GM19372 (cell line): ENCODE measurements at regions not wholly inside any gene's neighbourhood (a gene's known extent, or its start where the extent isn't known, plus 50 kb on each side); places are given as distances from the start of the nearest gene placed in this dataset.
"Not testable (repeated sequence)": the region's sequence is repeated elsewhere in the genome, so short reads cannot be mapped to it uniquely, and the experiment has no call there.

ENCODE experiments used
- ATAC-seq: cut with Tn5 transposase; IDR thresholded peaks from one replicate; pipeline ENCODE4 v1.9.1; 2021; ENCODE audit warnings: mild to moderate bottlenecking, low read depth, moderate library complexity; ENCODE audit not compliant: unreplicated experiment

GRCh38 chr1:96510911-96511310 is 210.7 kb upstream of the PTBP2 start:
- ATAC-seq: no peak

DNA sequence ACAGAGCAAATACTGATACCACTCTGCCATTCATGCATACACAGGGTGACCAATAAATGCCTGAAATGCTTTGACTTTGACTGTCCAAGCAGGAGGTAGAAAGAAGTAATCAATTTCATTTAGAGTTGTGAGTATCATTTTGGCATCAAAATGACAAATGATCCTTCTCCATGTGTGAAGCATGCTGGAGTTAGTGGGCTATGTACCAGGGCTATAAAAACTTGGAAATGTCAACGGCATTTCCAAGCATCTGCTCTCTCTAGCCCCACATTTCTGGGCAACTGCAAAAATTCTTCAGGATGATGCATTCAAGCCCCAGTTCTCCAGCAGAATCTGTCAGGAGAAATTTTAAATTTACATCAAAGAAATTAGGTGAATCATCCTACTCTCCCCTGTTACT is 208.4 kb upstream of the PTBP2 start:
- no peak for ATAC-seq

DNA sequence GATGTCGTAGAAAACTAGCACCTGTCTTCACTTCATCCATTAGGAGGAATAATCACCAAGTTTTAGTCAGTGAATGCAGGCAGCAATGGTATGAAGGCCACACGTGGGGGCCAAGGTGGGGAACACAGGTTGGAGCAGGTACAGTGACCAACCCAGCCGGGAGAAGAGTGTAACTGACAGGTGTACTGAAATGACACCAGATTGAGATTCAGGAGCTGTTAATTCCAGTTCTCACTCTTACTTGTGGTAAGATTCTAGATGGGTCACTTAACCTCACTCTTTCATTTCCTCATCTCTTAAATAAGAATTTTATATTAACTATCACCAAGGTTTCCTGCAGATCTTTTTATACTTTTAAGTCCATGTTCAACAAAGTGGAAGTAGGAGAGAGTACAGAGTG is 206.2 kb upstream of the PTBP2 start:
- ATAC-seq: peak; percentile 91

GRCh38 chr1:96515925-96516324 is 205.7 kb upstream of the PTBP2 start:
- peak; percentile 43 for ATAC-seq

DNA sequence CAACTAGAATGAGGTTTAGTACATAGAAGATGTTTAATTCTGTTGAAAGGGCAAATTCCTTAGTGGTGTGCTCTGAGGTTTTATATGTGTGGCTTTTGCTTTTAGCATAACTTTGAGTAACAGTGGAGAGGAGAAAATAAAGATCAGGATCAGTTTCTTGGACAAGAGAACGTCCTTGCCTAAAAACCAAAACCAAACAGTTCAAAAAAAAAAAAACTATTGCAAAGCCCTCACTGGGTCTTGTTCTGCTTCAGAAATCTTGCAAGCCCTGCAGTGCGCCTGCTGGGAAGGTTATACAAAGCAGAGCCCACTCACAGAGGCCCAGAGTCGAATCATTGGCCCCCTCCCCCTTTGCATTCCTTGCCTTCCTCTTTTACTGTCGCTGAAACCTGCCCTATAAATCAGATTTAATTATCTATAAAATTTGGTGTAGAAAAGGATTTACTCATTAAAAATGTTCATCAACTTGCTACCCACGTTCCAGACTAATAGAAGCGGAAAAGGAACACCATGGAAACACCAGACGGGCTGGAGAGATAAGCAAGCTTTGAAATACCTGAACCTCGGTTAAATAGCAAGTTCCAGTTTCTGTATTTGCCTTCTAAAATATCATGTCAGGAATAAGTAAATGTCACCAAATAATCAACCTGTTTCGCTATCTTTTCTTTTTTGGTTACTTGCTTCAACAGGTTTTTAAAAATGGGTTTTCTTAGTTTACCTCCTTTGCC is 201.6 kb upstream of the PTBP2 start:
- no peak for ATAC-seq

- no peak for ATAC-seq
These were observed 201.0 kb upstream of the PTBP2 start for GRCh38 chr1:96520579-96520947.

- ATAC-seq: no peak
These were observed 200.6 kb upstream of the PTBP2 start for GRCh38 chr1:96521010-96521409.

DNA sequence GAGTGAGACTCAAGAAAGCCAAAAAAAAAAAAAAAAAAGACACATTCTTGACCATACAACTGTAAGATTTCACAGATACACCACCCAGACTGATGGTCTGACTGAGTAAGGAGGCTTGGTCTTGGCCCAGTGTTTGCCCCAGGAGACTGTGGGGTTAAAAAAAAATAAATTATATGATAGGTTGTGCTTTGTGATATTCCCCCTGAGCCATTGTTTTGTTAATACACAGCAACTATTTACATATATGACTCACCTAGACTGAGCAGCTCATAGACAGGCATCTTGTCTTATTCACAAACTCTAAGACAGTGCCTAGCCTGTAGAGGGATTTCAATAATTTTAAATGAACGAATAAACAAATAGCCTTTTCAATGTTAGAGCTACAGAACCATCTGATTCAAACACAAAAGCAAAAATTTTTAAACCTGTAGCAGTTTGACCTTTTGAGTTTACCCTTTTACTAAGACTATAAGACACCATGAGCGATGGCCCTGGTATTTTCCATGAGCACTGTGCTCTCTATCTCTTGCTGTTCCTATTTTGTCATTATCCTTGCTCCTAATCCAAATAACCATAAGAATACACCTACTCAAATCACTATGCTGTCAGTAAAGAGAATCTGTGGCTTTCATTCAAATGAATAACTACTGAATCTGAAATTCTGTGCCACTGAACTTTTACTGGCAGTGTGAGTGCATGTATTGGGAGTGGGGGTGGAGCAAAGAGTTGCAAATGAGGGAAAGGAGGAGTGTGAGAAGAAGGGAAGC is 199.4 kb upstream of the PTBP2 start:
- no peak for ATAC-seq

GRCh38 chr1:96522927-96523326 is 198.7 kb upstream of the PTBP2 start:
- no peak for ATAC-seq

DNA sequence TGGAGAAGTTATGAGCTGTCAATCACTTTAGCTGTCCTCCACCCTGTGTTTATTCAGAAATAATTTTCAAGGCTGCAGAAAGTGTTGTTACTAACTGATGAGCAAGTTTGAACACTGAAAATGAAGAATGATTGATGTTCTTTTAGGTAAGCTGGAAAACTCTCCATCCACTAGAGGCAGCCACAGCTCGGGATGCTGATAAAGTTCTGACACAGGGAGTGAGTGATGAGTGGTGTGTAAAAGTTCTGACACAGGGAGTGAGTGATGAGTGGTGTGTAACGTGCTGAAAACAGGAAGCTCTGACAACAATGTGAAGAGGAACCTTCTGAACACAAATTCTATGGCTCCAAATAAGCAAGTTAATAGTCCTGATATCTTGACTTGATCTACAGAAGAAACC is 197.5 kb upstream of the PTBP2 start:
- no peak for ATAC-seq

GRCh38 chr1:96525657-96526557 is 195.7 kb upstream of the PTBP2 start:
- ATAC-seq: no peak

DNA sequence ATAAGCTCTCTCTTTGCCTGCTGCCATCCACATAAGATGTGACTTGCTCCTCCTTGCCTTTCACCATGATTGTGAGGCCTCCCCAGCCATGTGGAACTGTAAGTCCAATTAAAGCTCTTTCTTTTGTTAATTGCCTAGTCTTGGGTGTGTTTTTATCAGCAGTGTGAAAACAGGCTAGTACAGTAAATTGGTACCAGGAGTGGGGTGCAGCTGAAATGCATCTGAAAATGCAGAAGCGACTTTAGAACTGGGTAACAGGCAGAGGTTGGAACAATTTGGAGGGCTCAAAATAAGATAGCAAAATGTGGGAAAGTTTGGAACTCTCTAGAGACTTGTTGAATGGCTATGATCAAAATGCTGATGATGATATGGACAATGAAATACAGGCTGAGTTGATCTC is 192.9 kb upstream of the PTBP2 start:
- not testable (repeated sequence) for ATAC-seq

DNA sequence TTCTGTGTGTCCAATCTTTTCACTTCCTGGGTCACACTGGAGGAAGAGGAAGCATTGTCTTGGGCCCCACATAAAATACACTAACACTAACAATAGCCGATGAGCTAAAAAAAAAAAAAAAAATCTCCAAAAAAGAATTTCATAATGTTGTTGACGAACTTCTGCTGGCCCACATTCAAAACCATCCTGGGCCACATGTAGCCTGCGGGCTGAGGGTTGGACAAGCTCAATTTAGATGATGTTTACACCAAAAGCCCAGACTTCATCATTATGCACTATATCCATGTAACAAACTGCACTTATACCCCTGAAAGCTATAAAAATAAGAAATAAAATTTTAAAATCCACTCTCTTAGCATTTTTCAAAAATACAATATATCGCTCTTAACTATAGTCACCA is 187.8 kb upstream of the PTBP2 start:
- ATAC-seq: no peak

DNA sequence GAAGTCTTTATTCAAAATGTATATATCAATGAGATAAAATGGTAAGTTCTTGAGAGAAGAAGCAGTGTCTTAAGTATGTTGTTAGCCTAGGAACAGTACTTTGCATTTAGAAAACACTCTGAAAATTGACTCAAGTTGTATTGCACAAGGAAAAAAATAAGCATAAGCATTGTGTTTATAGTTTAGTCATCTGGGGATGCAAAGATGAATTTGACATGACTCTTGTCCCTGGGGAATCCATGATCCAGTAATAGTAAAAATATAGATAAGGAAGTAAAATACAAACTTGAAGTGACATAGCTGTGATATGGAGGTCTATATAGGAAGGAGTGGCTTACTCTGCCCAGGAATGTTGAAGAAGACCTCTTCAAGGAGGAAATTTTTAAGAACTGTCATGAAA is 185.0 kb upstream of the PTBP2 start:
- ATAC-seq: no peak

DNA sequence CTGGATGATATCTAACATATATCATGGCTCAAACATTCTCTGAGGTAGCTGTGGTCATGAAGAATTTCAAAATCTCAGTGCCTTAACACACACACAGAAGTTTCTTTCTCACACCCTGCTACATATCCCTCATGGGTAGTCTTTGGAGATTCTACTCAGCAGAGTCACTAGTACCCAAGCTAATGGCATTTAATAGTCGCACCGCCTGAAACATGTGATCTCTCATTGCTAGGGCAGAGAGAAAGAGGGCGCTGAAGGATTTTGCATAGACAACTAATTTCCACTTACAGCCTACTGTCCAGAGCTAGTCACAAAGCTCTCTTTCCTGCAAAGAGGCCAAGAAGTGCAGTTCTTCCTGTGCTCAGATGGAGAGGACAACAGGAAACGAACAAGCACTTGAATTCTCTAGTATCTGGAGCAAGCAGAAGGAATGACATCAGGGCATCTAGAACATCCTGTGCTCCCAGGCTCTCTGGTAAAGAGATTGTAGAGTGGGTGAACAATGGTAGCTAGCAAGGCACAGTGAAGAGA is 183.4 kb upstream of the PTBP2 start:
- no peak for ATAC-seq

DNA sequence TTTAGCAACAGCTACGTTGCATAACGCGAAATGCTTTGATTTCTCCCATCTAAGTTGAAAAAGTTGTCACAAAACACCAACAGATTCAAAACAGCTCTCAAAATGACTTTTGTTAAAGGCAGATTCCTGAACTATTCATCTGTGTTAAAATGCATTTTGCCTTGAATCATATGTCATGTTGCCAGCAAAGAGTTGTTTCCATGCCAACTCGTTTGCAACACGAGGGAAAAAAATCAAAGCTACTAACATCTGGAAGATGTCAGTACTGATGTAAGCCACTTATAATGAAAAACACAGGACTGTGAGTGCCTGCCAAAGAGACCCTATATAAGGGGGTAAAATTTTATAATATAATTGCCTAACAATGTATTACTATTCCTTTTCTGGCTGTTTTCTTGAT is 182.7 kb upstream of the PTBP2 start:
- ATAC-seq: no peak

- no peak for ATAC-seq
These were observed 180.1 kb upstream of the PTBP2 start for GRCh38 chr1:96541491-96541890.

DNA sequence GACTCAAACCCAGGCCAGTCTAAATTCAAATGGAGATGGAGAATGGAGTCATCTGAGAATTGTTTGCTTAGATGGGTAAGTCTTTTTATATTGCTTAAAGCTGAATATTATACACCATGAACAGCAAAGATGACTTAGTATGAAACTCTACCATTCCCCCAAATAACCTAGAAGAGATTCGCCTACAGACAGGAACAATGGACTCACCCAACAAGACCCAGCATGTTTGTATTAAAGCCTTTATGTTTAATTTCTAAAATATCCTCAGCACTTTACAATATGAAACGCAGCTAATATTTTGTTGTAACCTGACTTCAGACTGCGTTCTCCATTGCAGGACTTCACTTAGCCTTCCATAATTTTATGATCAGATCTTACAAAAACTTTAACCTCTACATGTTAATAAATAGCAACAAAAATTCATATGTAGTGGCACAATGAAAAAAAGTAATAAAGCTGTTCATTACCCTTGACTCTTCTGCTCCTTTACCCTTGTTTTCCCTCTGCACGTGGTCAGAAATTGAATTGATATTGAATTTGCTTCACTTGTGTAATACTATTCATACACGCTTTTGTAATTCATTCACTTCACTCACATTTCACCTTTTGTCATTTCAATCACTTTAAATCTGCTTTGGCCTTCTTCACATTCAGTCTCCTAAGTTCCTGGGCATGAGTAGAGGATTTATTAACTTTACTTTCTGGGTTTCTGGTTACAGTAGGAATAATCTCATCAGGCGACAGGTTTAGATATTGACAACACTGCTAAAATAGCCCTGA is 177.3 kb upstream of the PTBP2 start:
- no peak for ATAC-seq

GRCh38 chr1:96544831-96545221 is 176.8 kb upstream of the PTBP2 start:
- no peak for ATAC-seq

DNA sequence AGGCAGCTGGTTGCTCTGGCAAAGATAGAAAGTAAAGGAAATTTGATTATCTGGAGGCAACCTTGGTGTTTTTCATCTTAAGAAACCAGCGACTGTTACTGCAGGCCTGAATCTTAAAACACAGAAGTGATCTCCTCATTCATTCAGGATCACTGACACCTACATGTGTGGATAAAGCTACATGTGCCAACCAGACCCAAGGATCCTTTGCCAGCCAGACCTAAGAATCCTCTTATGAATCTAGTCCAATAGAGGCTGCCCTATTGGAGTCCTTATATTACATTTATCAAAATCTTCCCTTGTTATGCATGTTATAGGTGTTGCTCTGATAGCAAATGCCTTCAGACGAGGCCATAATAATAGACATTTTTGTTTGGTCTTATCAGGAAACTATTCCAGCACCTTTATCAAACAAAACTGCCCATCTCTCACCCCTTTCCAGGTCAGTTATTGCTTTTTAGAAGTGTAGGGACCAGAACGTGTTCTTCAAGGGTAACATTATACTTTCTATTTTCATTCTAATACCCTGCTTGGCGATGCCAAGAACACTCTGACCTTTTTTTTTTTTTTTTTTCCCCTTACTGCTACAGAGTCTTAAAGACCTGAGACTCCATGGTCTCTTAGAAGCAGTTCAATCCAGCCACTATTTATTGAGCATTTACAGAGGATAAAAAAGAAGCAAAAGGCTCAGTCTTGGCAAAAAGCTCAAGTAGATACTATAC is 175.5 kb upstream of the PTBP2 start:
- no peak for ATAC-seq
